GM21576 (cell line): ENCODE measurements at regions not wholly inside any gene's neighbourhood (a gene's known extent, or its start where the extent isn't known, plus 50 kb on each side); places are given as distances from the start of the nearest gene placed in this dataset.

ENCODE experiments used
- ATAC-seq: cut with Tn5 transposase; IDR thresholded peaks from one replicate; pipeline ENCODE4 v1.9.1; 2021; ENCODE audit warnings: mild to moderate bottlenecking, moderate library complexity; ENCODE audit not compliant: unreplicated experiment

- ATAC-seq, result no peak
These were observed 95.7 kb upstream of the C3orf80 start for GRCh38 chr3:160129459-160130061.

GRCh38 chr3:160130071-160130470 is 95.2 kb upstream of the C3orf80 start:
- no peak for ATAC-seq

- ATAC-seq, result no peak
These were observed 94.3 kb upstream of the C3orf80 start for GRCh38 chr3:160130950-160131349.

GRCh38 chr3:160132226-160132625 is 93.0 kb upstream of the C3orf80 start:
- no peak for ATAC-seq

- no peak for ATAC-seq
These were observed 91.5 kb upstream of the C3orf80 start for GRCh38 chr3:160133757-160134156.

- ATAC-seq, result no peak
These were observed 90.8 kb upstream of the C3orf80 start for GRCh38 chr3:160134454-160134853.

GRCh38 chr3:160134964-160135363 is 90.3 kb upstream of the C3orf80 start:
- ATAC-seq, result no peak

GRCh38 chr3:160135851-160136250 is 89.4 kb upstream of the C3orf80 start:
- no peak for ATAC-seq

GRCh38 chr3:160136421-160136820 is 88.8 kb upstream of the C3orf80 start:
- no peak for ATAC-seq

- ATAC-seq, result no peak
These were observed 85.9 kb upstream of the C3orf80 start for GRCh38 chr3:160139291-160139690.

GRCh38 chr3:160140756-160141155 is 84.5 kb upstream of the C3orf80 start:
- ATAC-seq, result no peak

GRCh38 chr3:160141485-160142185 is 83.6 kb upstream of the C3orf80 start:
- ATAC-seq, result no peak

- ATAC-seq, result no peak
These were observed 81.7 kb upstream of the C3orf80 start for GRCh38 chr3:160143482-160143881.

GRCh38 chr3:160150066-160150465 is 75.2 kb upstream of the C3orf80 start:
- no peak for ATAC-seq

- ATAC-seq, result no peak
These were observed 74.7 kb upstream of the C3orf80 start for GRCh38 chr3:160150525-160150924.

GRCh38 chr3:160152638-160153037 is 72.6 kb upstream of the C3orf80 start:
- ATAC-seq, result no peak

GRCh38 chr3:160154033-160154432 is 71.2 kb upstream of the C3orf80 start:
- no peak for ATAC-seq

- ATAC-seq, result no peak
These were observed 70.6 kb upstream of the C3orf80 start for GRCh38 chr3:160154596-160154995.

GRCh38 chr3:160157321-160157720 is 67.9 kb upstream of the C3orf80 start:
- no peak for ATAC-seq

- ATAC-seq, result no peak
These were observed 65.9 kb upstream of the C3orf80 start for GRCh38 chr3:160159341-160159740.

GRCh38 chr3:160159806-160160205 is 65.4 kb upstream of the C3orf80 start:
- no peak for ATAC-seq

GRCh38 chr3:160161921-160162320 is 63.3 kb upstream of the C3orf80 start:
- no peak for ATAC-seq

- no peak for ATAC-seq
These were observed 62.8 kb upstream of the C3orf80 start for GRCh38 chr3:160162440-160162839.
